Bronchial epithelial cell (primary cell): ENCODE measurements at regions not wholly inside any gene's neighbourhood (a gene's known extent, or its start where the extent isn't known, plus 50 kb on each side); places are given as distances from the start of the nearest gene placed in this dataset.
A peak's percentile ranks its signal among the peaks of the same experiment; 100 is the strongest.

Experiments used
- DNase-seq: peaks from one replicate; pipeline ENCODE4 v3.0.0-alpha.2; 2010; ENCODE audit warnings: low read depth
- FAIRE-seq: peaks from 2 replicates; lab custom pipeline; 2011; peaks lifted over from hg19 to GRCh38; lab: Jason Lieb, UNC
- H3K27me3 ChIP-seq: 2 replicates; pipeline ENCODE4 v1.5.1; 2011; ENCODE audit warnings: low read length; ENCODE audit not compliant: control insufficient read depth, insufficient read depth
- H3K36me3 ChIP-seq: 2 replicates; pipeline ENCODE4 v1.5.1; 2011; ENCODE audit warnings: low read length; ENCODE audit not compliant: control insufficient read depth, insufficient read depth
- H3K4me3 ChIP-seq: 2 replicates; pipeline ENCODE4 v1.5.1; 2011; ENCODE audit warnings: mild to moderate bottlenecking, low read depth, low read length, control low read depth
- TF ChIP-seq, protein P1 (sequence below): IDR thresholded peaks from 2 replicates; pipeline ENCODE4 v1.5.1; 2011; ENCODE audit warnings: mild to moderate bottlenecking, moderate library complexity, low read length, control low read depth, inconsistent platforms; ENCODE audit not compliant: insufficient read depth, severe bottlenecking

DNA sequence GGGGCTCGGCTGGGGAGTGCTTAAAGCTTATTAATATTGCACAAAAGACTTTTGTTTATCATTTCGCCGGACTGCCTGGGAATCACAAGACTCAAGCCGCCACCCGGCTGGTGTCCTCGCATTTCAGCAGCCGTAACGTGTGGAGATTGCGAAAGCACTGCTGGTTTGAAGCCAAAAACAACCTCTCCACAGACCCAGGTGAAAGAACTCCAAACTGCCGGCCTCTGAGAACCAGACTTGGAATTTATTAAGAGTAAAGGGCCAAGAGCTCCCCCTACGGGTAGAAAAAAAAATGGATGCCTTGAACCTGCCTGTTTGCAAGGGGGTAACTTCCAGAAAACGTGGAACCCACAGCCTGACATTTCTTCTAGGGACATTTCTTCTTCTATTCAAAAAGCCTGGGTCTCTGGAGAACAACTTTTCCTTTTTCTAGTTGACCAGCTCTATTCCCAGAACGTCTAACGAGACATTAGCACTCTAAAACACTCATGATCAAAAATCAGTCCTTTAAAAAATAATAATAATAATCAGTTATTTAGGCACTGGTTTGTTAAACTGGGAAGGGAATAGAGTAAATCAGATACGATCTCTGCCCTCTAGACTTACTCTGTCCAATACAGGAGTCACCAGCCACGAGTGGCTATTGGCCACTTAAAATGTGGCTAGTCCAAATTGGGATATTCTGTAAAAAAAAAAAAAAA, 216.3 kb downstream of the C1D start:
- no peak overlapping the region for H3K4me3 ChIP-seq

DNA sequence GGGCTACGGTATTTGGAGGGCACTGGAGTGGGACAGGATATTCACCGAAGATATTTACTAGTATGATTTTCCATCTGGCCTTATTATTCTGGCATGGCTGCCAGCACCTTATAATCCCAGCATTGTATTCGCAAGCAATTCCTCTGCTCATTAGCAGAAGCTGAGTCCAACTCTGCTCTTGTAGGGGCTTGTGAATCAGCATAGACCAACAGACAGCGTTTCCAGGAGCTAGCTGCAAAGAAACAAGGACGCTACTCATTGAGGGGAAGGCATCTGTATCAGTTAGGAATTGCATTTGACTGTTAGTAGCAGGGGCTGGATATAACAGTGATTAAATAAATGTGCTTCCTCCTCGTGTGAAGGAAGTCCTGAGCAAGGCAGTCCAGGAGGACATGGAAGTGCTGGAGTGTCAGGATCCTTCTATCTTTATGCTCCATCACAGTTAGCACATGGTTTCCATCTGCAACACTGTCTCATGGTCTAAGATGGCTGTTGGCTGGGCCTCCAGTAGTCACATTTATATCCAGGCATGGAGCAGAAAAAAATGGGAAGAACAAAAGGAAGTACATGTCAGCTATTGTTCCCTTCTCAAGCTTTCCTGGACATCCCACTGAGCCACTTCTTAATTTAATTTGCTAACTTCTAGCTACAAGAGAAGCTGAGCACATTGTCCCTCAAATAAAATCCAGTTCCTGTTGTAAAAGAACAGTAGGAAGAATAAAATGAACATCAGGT, 214.1 kb downstream of the C1D start:
- no peak for FAIRE-seq
- TF ChIP-seq, protein P1, sequence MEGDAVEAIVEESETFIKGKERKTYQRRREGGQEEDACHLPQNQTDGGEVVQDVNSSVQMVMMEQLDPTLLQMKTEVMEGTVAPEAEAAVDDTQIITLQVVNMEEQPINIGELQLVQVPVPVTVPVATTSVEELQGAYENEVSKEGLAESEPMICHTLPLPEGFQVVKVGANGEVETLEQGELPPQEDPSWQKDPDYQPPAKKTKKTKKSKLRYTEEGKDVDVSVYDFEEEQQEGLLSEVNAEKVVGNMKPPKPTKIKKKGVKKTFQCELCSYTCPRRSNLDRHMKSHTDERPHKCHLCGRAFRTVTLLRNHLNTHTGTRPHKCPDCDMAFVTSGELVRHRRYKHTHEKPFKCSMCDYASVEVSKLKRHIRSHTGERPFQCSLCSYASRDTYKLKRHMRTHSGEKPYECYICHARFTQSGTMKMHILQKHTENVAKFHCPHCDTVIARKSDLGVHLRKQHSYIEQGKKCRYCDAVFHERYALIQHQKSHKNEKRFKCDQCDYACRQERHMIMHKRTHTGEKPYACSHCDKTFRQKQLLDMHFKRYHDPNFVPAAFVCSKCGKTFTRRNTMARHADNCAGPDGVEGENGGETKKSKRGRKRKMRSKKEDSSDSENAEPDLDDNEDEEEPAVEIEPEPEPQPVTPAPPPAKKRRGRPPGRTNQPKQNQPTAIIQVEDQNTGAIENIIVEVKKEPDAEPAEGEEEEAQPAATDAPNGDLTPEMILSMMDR: no peak

More for the DNA sequence above, 216.3 kb downstream of the C1D start:
- Histone ChIP-seq H3K27me3 (no peaks in the 10 kb centered on the region), H3K36me3 (no peaks in the 10 kb centered on the region)
- TF ChIP-seq, protein P1: peak; percentile 81
- FAIRE-seq (no peak), DNase-seq (peak; percentile 96)

DNA sequence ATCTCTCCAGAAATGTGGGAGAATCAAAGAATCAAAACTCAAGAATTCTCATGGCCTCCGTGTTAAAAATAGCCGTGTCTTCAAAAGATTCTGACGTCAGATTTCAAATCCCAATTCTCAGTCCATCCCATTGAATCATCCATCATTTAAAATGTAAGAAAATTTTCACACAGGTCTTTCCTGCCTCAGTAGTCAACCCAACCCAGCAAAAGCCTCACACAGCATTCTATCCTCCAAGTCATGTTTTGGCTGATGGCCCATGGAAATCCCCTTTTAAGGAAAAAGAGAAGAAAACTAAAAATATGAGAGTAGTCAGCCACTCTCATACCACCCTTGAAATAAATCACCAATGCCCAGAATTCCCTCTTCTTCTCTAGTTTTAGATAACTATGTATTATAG, 211.8 kb downstream of the C1D start:
- TF ChIP-seq, protein P1: no peak
- Histone ChIP-seq H3K36me3 (no peaks in the 10 kb centered on the region), H3K4me3 (no peak overlapping the region), H3K27me3 (no peaks in the 10 kb centered on the region)
- FAIRE-seq (no peak), DNase-seq (no peak)

More for the DNA sequence above, 214.1 kb downstream of the C1D start:
- no peaks in the 10 kb centered on the region for H3K36me3 ChIP-seq
- DNase-seq: no peak
- no peaks in the 10 kb centered on the region for H3K27me3 ChIP-seq
- no peak overlapping the region for H3K4me3 ChIP-seq

GRCh38 chr2:67851956-67852824, 210.6 kb downstream of the C1D start:
- H3K36me3 ChIP-seq: no peaks in the 10 kb centered on the region
- DNase-seq: no peak
- TF ChIP-seq, protein P1: no peak
- no peak overlapping the region for H3K4me3 ChIP-seq
- FAIRE-seq: no peak
- H3K27me3 ChIP-seq: no peaks in the 10 kb centered on the region

- Histone ChIP-seq H3K4me3 (no peak overlapping the region), H3K27me3 (no peaks in the 10 kb centered on the region), H3K36me3 (no peaks in the 10 kb centered on the region)
- TF ChIP-seq, protein P1: no peak
- no peak for FAIRE-seq
- DNase-seq: no peak
These were observed 208.6 kb downstream of the C1D start for GRCh38 chr2:67854103-67854743.
